Small intestine (tissue), 7 donors: ENCODE measurements at regions not wholly inside any gene's neighbourhood (a gene's known extent, or its start where the extent isn't known, plus 50 kb on each side); places are given as distances from the start of the nearest gene placed in this dataset.

Experiments used
- DNase-seq, 2 donors: peaks; one replicate each; pipeline versions ENCODE4 v3.0.0 to v3.0.0-alpha.2; 2013
- FAIRE-seq: peaks from 2 replicates; lab custom pipeline; 2012; peaks lifted over from hg19 to GRCh38; lab: Jason Lieb, UNC
- H3K27ac ChIP-seq, 3 donors: one replicate each; pipeline ENCODE4 v1.5.1; 2013; ENCODE audit warnings: low read length in 2 of 3, mild to moderate bottlenecking in 2 of 3, control low read depth in 1 of 3, inconsistent platforms in 1 of 3, low read depth in 1 of 3, moderate library complexity in 1 of 3
- H3K27me3 ChIP-seq, 3 donors: one replicate each; pipeline ENCODE4 v1.6.1; 2013; ENCODE audit warnings: low read length in 3 of 3, inconsistent platforms in 1 of 3; ENCODE audit not compliant: control insufficient read depth in 3 of 3, insufficient read depth in 3 of 3
- H3K36me3 ChIP-seq, 3 donors: one replicate each; pipeline ENCODE4 v1.6.1; 2013; ENCODE audit warnings: low read length in 3 of 3, inconsistent platforms in 1 of 3, low read depth in 1 of 3, mild to moderate bottlenecking in 1 of 3, moderate library complexity in 1 of 3; ENCODE audit not compliant: control insufficient read depth in 3 of 3, insufficient read depth in 2 of 3
- H3K4me1 ChIP-seq, 3 donors: one replicate each; pipeline ENCODE4 v1.6.1; 2013; ENCODE audit warnings: low read length in 2 of 3, inconsistent platforms in 1 of 3, low read depth in 1 of 3, mild to moderate bottlenecking in 1 of 3, moderate library complexity in 1 of 3; ENCODE audit not compliant: control insufficient read depth in 3 of 3, insufficient read depth in 2 of 3
- H3K4me3 ChIP-seq, 3 donors: one replicate each; pipeline ENCODE4 v1.5.1; 2013; ENCODE audit warnings: low read length in 3 of 3, control low read depth in 1 of 3, inconsistent platforms in 1 of 3, low read depth in 1 of 3, mild to moderate bottlenecking in 1 of 3, moderate library complexity in 1 of 3
- H3K9me3 ChIP-seq, 2 donors: one replicate each; pipeline ENCODE4 v1.6.1; 2013; ENCODE audit warnings: low read depth in 1 of 2, low read length in 1 of 2; ENCODE audit not compliant: control insufficient read depth in 2 of 2, insufficient read depth in 1 of 2
- WGBS, 3 donors: extraction: QIAGEN DNeasy Blood & Tissue Kit; methylation state at CpG; one replicate each; pipeline ENCODE4 v1.1.7; 2013; 5-methylcytosine and 5-hydroxymethylcytosine counted together
- donor health status: healthy with polysubstance abuse.
- donor health status: control.
- donor health status: control.
- donor health status: Bipolar disorder and iron deficiency.
- donor health status: healthy.

- FAIRE-seq (no peak), DNase-seq (peak; percentile 29 to 34)
- Histone ChIP-seq H3K27me3 (no peaks in the 10 kb centered on the region), H3K9me3 (peaks cover 0 to 4% of the 10 kb centered on the region in 2 donors), H3K4me1 (peaks cover 0 to 4% (median 2%) of the 10 kb centered on the region in 3 donors), H3K36me3 (no peaks in the 10 kb centered on the region), H3K4me3 (no peak overlapping the region), H3K27ac (peak overlapping the region in 1 of 3 donors; percentile 75)
- WGBS, 3 donors = 72 to 81% (median 79%) methylated on average over 12 of the region's 12 CpGs
These were observed 653.9 kb upstream of the TBX3 start for GRCh38 chr12:115337693-115338543.

- H3K36me3 ChIP-seq = no peaks in the 10 kb centered on the region
- no peak for DNase-seq
- H3K27ac ChIP-seq = no peak overlapping the region
- peaks cover 0 to 4% (median 2%) of the 10 kb centered on the region in 3 donors for H3K4me1 ChIP-seq
- WGBS, 3 donors = 83 to 87% (median 83%) methylated on average over 3 of the region's 3 CpGs
- no peak for FAIRE-seq
- no peaks in the 10 kb centered on the region for H3K27me3 ChIP-seq
- no peaks in the 10 kb centered on the region for H3K9me3 ChIP-seq
- no peak overlapping the region for H3K4me3 ChIP-seq
These were observed 652.5 kb upstream of the TBX3 start for GRCh38 chr12:115336506-115336905.

- no peaks in the 10 kb centered on the region for H3K36me3 ChIP-seq
- no peak overlapping the region for H3K4me3 ChIP-seq
- FAIRE-seq (no peak), DNase-seq (peak in 1 of 2 donors; percentile 47)
- H3K27me3 ChIP-seq = no peaks in the 10 kb centered on the region
- peaks cover 0 to 4% (median 2%) of the 10 kb centered on the region in 3 donors for H3K4me1 ChIP-seq
- H3K9me3 ChIP-seq = no peaks in the 10 kb centered on the region
- H3K27ac ChIP-seq = no peak overlapping the region
- WGBS, 3 donors = 12 to 63% (median 49%) methylated on average over 9 of the region's 9 CpGs
These were observed 651.6 kb upstream of the TBX3 start for GRCh38 chr12:115335594-115335993.

- no peaks in the 10 kb centered on the region for H3K9me3 ChIP-seq
- H3K4me3 ChIP-seq = no peak overlapping the region
- DNase-seq = no peak
- no peaks in the 10 kb centered on the region for H3K36me3 ChIP-seq
- H3K4me1 ChIP-seq = peaks cover 0 to 4% (median 2%) of the 10 kb centered on the region in 3 donors
- no peaks in the 10 kb centered on the region for H3K27me3 ChIP-seq
- no peak overlapping the region for H3K27ac ChIP-seq
- 65 to 78% (median 70%) methylated on average over 2 of the region's 2 CpGs for WGBS, 3 donors
- no peak for FAIRE-seq
These were observed 651.1 kb upstream of the TBX3 start for GRCh38 chr12:115335048-115335447.

GRCh38 chr12:115332945-115333344 is 649.0 kb upstream of the TBX3 start:
- DNase-seq (no peak), FAIRE-seq (no peak)
- Histone ChIP-seq H3K27me3 (no peaks in the 10 kb centered on the region), H3K9me3 (no peaks in the 10 kb centered on the region), H3K36me3 (no peaks in the 10 kb centered on the region), H3K4me1 (peaks cover 0 to 4% (median 2%) of the 10 kb centered on the region in 3 donors), H3K4me3 (no peak overlapping the region), H3K27ac (no peak overlapping the region)

- H3K4me1 ChIP-seq = no peaks in the 10 kb centered on the region
- H3K27me3 ChIP-seq = no peaks in the 10 kb centered on the region
- no peaks in the 10 kb centered on the region for H3K9me3 ChIP-seq
- no peak overlapping the region for H3K27ac ChIP-seq
- H3K36me3 ChIP-seq = no peaks in the 10 kb centered on the region
- FAIRE-seq (no peak), DNase-seq (peak in 1 of 2 donors; percentile 19)
- H3K4me3 ChIP-seq = no peak overlapping the region
- WGBS, 3 donors = 16 to 50% (median 40%) methylated on average over 3 of the region's 3 CpGs
These were observed 641.9 kb upstream of the TBX3 start for GRCh38 chr12:115325858-115326257.

- FAIRE-seq = no peak
- 58 to 85% (median 81%) methylated on average over 5 of the region's 5 CpGs for WGBS, 3 donors
- Histone ChIP-seq H3K4me1 (no peaks in the 10 kb centered on the region), H3K4me3 (no peak overlapping the region), H3K27me3 (no peaks in the 10 kb centered on the region), H3K9me3 (no peaks in the 10 kb centered on the region), H3K36me3 (no peaks in the 10 kb centered on the region), H3K27ac (no peak overlapping the region)
- no peak for DNase-seq
These were observed 641.1 kb upstream of the TBX3 start for GRCh38 chr12:115324949-115325593.

- H3K4me1 ChIP-seq = no peaks in the 10 kb centered on the region
- 79 to 92% (median 89%) methylated on average over 3 of the region's 3 CpGs for WGBS, 3 donors
- FAIRE-seq (no peak), DNase-seq (no peak)
- H3K27me3 ChIP-seq = no peaks in the 10 kb centered on the region
- H3K36me3 ChIP-seq = no peaks in the 10 kb centered on the region
- H3K27ac ChIP-seq = no peak overlapping the region
- no peaks in the 10 kb centered on the region for H3K9me3 ChIP-seq
- no peak overlapping the region for H3K4me3 ChIP-seq
These were observed 639.4 kb upstream of the TBX3 start for GRCh38 chr12:115323223-115323905.
